ENCODE measurements at regions not wholly inside any gene's neighbourhood (a gene's known extent, or its start where the extent isn't known, plus 50 kb on each side); places are given as distances from the start of the nearest gene placed in this dataset.
A peak's percentile ranks its signal among the peaks of the same experiment; 100 is the strongest.

DNA sequence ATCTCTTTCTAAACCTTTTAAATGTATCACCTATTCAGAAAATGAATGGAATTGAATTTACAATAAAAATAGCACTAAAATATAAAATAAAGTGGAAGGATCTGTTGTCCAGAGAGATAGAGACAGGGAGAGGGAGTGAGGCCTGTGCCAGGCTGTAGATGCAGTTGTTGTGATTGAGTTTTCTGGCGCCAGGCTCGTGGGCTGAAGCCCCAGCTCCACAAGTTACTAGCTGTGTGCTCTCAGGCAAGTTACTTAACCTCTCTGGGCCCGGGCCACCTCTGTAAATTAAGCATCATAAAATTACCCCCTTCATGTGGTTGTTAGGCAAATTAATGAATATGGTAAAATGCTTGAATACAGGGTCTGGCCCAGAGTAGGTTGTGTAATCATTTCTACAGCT is 52.3 kb upstream of the USP29 start:
- ATAC-seq (ENCODE audit: insufficient read depth, low read depth): no peak
- no peak overlapping the region for H3K4me2 ChIP-seq (ENCODE audit: insufficient read depth, low read length)
- no peaks in the 10 kb centered on the region for H3K9me3 ChIP-seq (ENCODE audit: insufficient read depth, low read length, severe bottlenecking)
- no peak overlapping the region for H2AFZ ChIP-seq (ENCODE audit: low read depth, low read length)
- no peaks in the 10 kb centered on the region for H3K27me3 ChIP-seq (ENCODE audit: insufficient read depth, low read length, poor library complexity)
- no peaks in the 10 kb centered on the region for H4K20me1 ChIP-seq (ENCODE audit: insufficient read depth, low read length)
- H3K79me2 ChIP-seq (ENCODE audit: insufficient read depth, low read length): no peaks in the 10 kb centered on the region
- H3K9ac ChIP-seq (ENCODE audit: low read depth, low read length): no peak overlapping the region
- DNase-seq: no peak
- no peak overlapping the region for H3K27ac ChIP-seq (ENCODE audit: low read length)
- TF ChIP-seq, protein P1, sequence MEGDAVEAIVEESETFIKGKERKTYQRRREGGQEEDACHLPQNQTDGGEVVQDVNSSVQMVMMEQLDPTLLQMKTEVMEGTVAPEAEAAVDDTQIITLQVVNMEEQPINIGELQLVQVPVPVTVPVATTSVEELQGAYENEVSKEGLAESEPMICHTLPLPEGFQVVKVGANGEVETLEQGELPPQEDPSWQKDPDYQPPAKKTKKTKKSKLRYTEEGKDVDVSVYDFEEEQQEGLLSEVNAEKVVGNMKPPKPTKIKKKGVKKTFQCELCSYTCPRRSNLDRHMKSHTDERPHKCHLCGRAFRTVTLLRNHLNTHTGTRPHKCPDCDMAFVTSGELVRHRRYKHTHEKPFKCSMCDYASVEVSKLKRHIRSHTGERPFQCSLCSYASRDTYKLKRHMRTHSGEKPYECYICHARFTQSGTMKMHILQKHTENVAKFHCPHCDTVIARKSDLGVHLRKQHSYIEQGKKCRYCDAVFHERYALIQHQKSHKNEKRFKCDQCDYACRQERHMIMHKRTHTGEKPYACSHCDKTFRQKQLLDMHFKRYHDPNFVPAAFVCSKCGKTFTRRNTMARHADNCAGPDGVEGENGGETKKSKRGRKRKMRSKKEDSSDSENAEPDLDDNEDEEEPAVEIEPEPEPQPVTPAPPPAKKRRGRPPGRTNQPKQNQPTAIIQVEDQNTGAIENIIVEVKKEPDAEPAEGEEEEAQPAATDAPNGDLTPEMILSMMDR (IDR thresholded peaks at IDR 0.05; ENCODE audit: borderline replicate concordance, extremely low read depth, low read length, poor library complexity, severe bottlenecking): no peak
- TF ChIP-seq EZH2 (IDR thresholded peaks at IDR 0.05; ENCODE audit: borderline replicate concordance, low read depth, low read length, severe bottlenecking): no peak
- no peaks in the 10 kb centered on the region for H3K4me1 ChIP-seq (ENCODE audit: insufficient read depth, low read length)
- no peak overlapping the region for H3K4me3 ChIP-seq (ENCODE audit: low read depth in 1 of 2, low read length in 2 of 2)
- no peaks in the 10 kb centered on the region for H3K36me3 ChIP-seq (ENCODE audit: insufficient read depth, low read length)

DNA sequence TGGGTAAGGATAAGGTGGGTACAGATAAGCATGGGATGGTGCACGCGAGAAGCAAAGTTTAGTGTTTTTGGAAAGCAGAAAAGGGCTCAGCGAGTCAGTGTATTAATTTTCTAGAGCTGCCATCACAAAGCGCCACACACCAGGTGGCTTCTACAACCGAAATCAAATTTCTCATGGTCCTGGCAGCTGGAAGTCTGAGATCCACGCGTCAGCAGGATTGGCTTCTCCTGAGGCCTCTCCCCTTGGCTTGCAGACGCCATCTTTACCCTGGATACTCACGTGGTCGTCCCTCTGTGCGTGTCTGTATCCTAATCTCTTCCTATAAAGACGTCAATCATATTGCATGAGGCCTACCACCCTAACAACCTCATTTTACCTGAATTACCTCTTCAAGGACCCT is 51.5 kb upstream of the USP29 start:
- H3K4me1 ChIP-seq (ENCODE audit: insufficient read depth, low read length): no peaks in the 10 kb centered on the region
- H4K20me1 ChIP-seq (ENCODE audit: insufficient read depth, low read length): no peaks in the 10 kb centered on the region
- H3K9ac ChIP-seq (ENCODE audit: low read depth, low read length): no peak overlapping the region
- H3K4me2 ChIP-seq (ENCODE audit: insufficient read depth, low read length): no peak overlapping the region
- H3K36me3 ChIP-seq (ENCODE audit: insufficient read depth, low read length): no peaks in the 10 kb centered on the region
- no peak overlapping the region for H2AFZ ChIP-seq (ENCODE audit: low read depth, low read length)
- no peaks in the 10 kb centered on the region for H3K9me3 ChIP-seq (ENCODE audit: insufficient read depth, low read length, severe bottlenecking)
- TF ChIP-seq, protein P1 (IDR thresholded peaks at IDR 0.05; ENCODE audit: borderline replicate concordance, extremely low read depth, low read length, poor library complexity, severe bottlenecking): no peak
- no peak for TF ChIP-seq EZH2 (IDR thresholded peaks at IDR 0.05; ENCODE audit: borderline replicate concordance, low read depth, low read length, severe bottlenecking)
- no peak overlapping the region for H3K4me3 ChIP-seq (ENCODE audit: low read depth in 1 of 2, low read length in 2 of 2)
- H3K27ac ChIP-seq (ENCODE audit: low read length): no peak overlapping the region
- no peak for DNase-seq
- no peaks in the 10 kb centered on the region for H3K27me3 ChIP-seq (ENCODE audit: insufficient read depth, low read length, poor library complexity)
- ATAC-seq (ENCODE audit: insufficient read depth, low read depth): no peak
- no peaks in the 10 kb centered on the region for H3K79me2 ChIP-seq (ENCODE audit: insufficient read depth, low read length)

DNA sequence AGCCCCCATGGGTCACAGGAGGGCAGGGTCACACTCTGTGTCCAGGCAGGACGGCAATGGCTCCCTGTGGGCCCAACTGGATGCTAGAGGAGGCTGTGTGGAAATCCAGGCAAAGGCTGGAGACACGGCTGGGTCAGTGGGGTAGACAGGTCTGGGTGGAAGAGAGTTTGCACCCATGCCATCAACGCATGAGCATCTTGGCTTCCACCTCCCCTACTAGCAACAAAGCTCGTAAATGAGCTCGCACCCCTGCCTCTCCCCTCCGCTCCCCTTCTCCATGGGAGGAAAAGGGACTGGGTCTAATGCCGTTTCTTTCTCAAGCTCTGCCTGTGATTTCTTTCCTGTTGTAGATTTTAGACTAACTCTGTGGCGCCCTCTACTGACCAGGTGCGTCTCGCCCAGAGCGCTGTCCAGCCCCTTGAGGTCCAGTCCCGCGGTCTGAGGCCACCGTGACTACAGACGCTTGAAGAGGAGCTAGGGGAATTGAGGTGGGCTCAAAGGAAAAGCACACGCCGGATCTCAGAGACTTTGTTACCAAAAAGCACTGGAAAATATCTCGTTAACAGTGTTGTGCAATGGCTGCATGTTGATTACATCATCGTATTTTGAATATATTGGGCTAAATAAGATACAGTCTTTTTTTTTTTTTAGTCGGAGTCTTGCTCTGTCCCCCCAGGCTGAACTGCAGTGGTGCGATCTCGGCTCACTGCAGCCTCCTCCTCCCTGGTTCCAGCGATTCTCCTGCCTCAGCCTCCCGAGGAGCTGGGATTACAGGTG is 50.7 kb upstream of the USP29 start:
- Histone ChIP-seq H3K4me1 (ENCODE audit: insufficient read depth, low read length) (no peaks in the 10 kb centered on the region), H3K36me3 (ENCODE audit: insufficient read depth, low read length) (no peaks in the 10 kb centered on the region), H3K9ac (ENCODE audit: low read depth, low read length) (no peak overlapping the region), H2AFZ (ENCODE audit: low read depth, low read length) (no peak overlapping the region), H3K79me2 (ENCODE audit: insufficient read depth, low read length) (no peaks in the 10 kb centered on the region), H3K27me3 (ENCODE audit: insufficient read depth, low read length, poor library complexity) (no peaks in the 10 kb centered on the region), H3K9me3 (ENCODE audit: insufficient read depth, low read length, severe bottlenecking) (no peaks in the 10 kb centered on the region), H3K4me3 (ENCODE audit: low read depth in 1 of 2, low read length in 2 of 2) (no peak overlapping the region), H4K20me1 (ENCODE audit: insufficient read depth, low read length) (no peaks in the 10 kb centered on the region), H3K4me2 (ENCODE audit: insufficient read depth, low read length) (no peak overlapping the region), H3K27ac (ENCODE audit: low read length) (no peak overlapping the region)
- DNase-seq: peak; percentile 10
- TF ChIP-seq, protein P1 (IDR thresholded peaks at IDR 0.05; ENCODE audit: borderline replicate concordance, extremely low read depth, low read length, poor library complexity, severe bottlenecking): peak; percentile 67
- TF ChIP-seq EZH2 (IDR thresholded peaks at IDR 0.05; ENCODE audit: borderline replicate concordance, low read depth, low read length, severe bottlenecking): no peak
- no peak for ATAC-seq (ENCODE audit: insufficient read depth, low read depth)
